Astrocyte (in vitro differentiated cells and primary cell): ENCODE measurements at regions not wholly inside any gene's neighbourhood (a gene's known extent, or its start where the extent isn't known, plus 50 kb on each side); places are given as distances from the start of the nearest gene placed in this dataset.

Source experiments
- DNase-seq: peaks from one replicate; pipeline ENCODE4 v3.0.0-alpha.2; 2010; ENCODE audit warnings: low read depth
- FAIRE-seq: peaks from 2 replicates; lab custom pipeline; 2011; peaks lifted over from hg19 to GRCh38; lab: Jason Lieb, UNC
- H2AFZ ChIP-seq: 2 replicates; pipeline ENCODE4 v1.6.0; 2012; ENCODE audit warnings: low read depth, low read length, inconsistent platforms
- H3K27ac ChIP-seq: 2 replicates; pipeline ENCODE4 v1.5.1; 2011; ENCODE audit warnings: low read depth, low read length, inconsistent platforms
- H3K27me3 ChIP-seq: 2 replicates; pipeline ENCODE4 v1.6.0; 2011; ENCODE audit warnings: low read length, inconsistent platforms; ENCODE audit not compliant: insufficient read depth
- H3K36me3 ChIP-seq: 2 replicates; pipeline ENCODE4 v1.5.1; 2011; ENCODE audit warnings: low read length, inconsistent platforms; ENCODE audit not compliant: insufficient read depth
- H3K4me1 ChIP-seq: 2 replicates; pipeline ENCODE4 v1.5.1; 2011; ENCODE audit warnings: low read length, inconsistent platforms; ENCODE audit not compliant: insufficient read depth
- H3K4me2 ChIP-seq: 2 replicates; pipeline ENCODE4 v1.6.0; 2012; ENCODE audit warnings: low read length, inconsistent platforms
- H3K4me3 ChIP-seq: 2 replicates; pipeline ENCODE4 v1.5.1; 2011; ENCODE audit warnings: low read depth, mild to moderate bottlenecking, low read length, inconsistent platforms; ENCODE audit not compliant: insufficient read depth
- H3K79me2 ChIP-seq: 2 replicates; pipeline ENCODE4 v1.6.0; 2012; ENCODE audit warnings: mild to moderate bottlenecking, low read length, inconsistent platforms; ENCODE audit not compliant: insufficient read depth
- H3K9ac ChIP-seq: 2 replicates; pipeline ENCODE4 v1.6.0; 2012; ENCODE audit warnings: mild to moderate bottlenecking, low read length, inconsistent platforms
- H3K9me3 ChIP-seq: 2 replicates; pipeline ENCODE4 v1.5.1; 2012; ENCODE audit warnings: low read depth, mild to moderate bottlenecking, low read length, inconsistent platforms; ENCODE audit not compliant: insufficient read depth
- H4K20me1 ChIP-seq: 2 replicates; pipeline ENCODE4 v1.6.0; 2012; ENCODE audit warnings: low read length, inconsistent platforms; ENCODE audit not compliant: insufficient read depth
- H3K27ac Mint-ChIP-seq: one replicate; pipeline ENCODE4 v1.8.0; 2021; ENCODE audit warnings: mild to moderate bottlenecking, mixed read lengths; ENCODE audit not compliant: unreplicated experiment
- H3K27me3 Mint-ChIP-seq: one replicate; pipeline ENCODE4 v1.8.0; 2021; ENCODE audit warnings: low read depth, mixed read lengths; ENCODE audit not compliant: unreplicated experiment
- H3K36me3 Mint-ChIP-seq: one replicate; pipeline ENCODE4 v1.8.0; 2021; ENCODE audit warnings: low read depth, mixed read lengths; ENCODE audit not compliant: unreplicated experiment
- H3K4me1 Mint-ChIP-seq: one replicate; pipeline ENCODE4 v1.8.0; 2021; ENCODE audit warnings: low read depth, mixed read lengths; ENCODE audit not compliant: unreplicated experiment
- H3K4me3 Mint-ChIP-seq: one replicate; pipeline ENCODE4 v1.8.0; 2021; ENCODE audit warnings: mild to moderate bottlenecking, moderate library complexity, mixed read lengths; ENCODE audit not compliant: unreplicated experiment
- H3K9me3 Mint-ChIP-seq: one replicate; pipeline ENCODE4 v1.8.0; 2021; ENCODE audit warnings: mild to moderate bottlenecking, mixed read lengths; ENCODE audit not compliant: unreplicated experiment
- CTCF ChIP-seq: IDR thresholded peaks from 2 replicates; pipeline ENCODE4 v1.5.1; 2011; ENCODE audit warnings: low read depth, mild to moderate bottlenecking, inconsistent platforms, low read length, moderate library complexity; ENCODE audit not compliant: insufficient read depth
- EZH2 ChIP-seq: IDR thresholded peaks from 2 replicates; pipeline ENCODE4 v1.6.1; 2012; ENCODE audit warnings: mild to moderate bottlenecking, low read length, inconsistent platforms; ENCODE audit not compliant: insufficient read depth

GRCh38 chr14:58961045-58961731, 227.3 kb upstream of the DAAM1 start:
- H3K9me3 ChIP-seq, result no peaks in the 10 kb centered on the region
- FAIRE-seq, result no peak
- H3K79me2 ChIP-seq, result no peaks in the 10 kb centered on the region
- DNase-seq, result no peak
- H3K36me3 ChIP-seq, result no peaks in the 10 kb centered on the region
- no peak overlapping the region for H3K27ac ChIP-seq
- H3K27me3 ChIP-seq, result no peaks in the 10 kb centered on the region
- H4K20me1 ChIP-seq, result no peaks in the 10 kb centered on the region
- Mint-ChIP-seq H3K4me1 (peaks cover 6% of the 10 kb centered on the region), H3K36me3 (no peaks in the 10 kb centered on the region), H3K27me3 (no peaks in the 10 kb centered on the region), H3K9me3 (peaks cover 2% of the 10 kb centered on the region), H3K27ac (no peak overlapping the region), H3K4me3 (no peak overlapping the region)
- H3K4me2 ChIP-seq, result no peak overlapping the region
- no peak overlapping the region for H2AFZ ChIP-seq
- no peak overlapping the region for H3K4me3 ChIP-seq
- H3K4me1 ChIP-seq, result peaks cover 4% of the 10 kb centered on the region
- no peak for TF ChIP-seq EZH2
- no peak for TF ChIP-seq CTCF
- H3K9ac ChIP-seq, result no peak overlapping the region

- H3K4me2 ChIP-seq, result no peak overlapping the region
- FAIRE-seq (no peak), DNase-seq (no peak)
- Mint-ChIP-seq H3K9me3 (peaks cover 2% of the 10 kb centered on the region), H3K36me3 (no peaks in the 10 kb centered on the region), H3K27ac (no peak overlapping the region), H3K4me1 (no peaks in the 10 kb centered on the region), H3K4me3 (no peak overlapping the region), H3K27me3 (no peaks in the 10 kb centered on the region)
- TF ChIP-seq EZH2 (no peak), CTCF (no peak)
- no peaks in the 10 kb centered on the region for H3K27me3 ChIP-seq
- peaks cover 3% of the 10 kb centered on the region for H3K9me3 ChIP-seq
- H3K79me2 ChIP-seq, result no peaks in the 10 kb centered on the region
- no peaks in the 10 kb centered on the region for H3K4me1 ChIP-seq
- no peak overlapping the region for H3K27ac ChIP-seq
- H3K9ac ChIP-seq, result no peak overlapping the region
- H2AFZ ChIP-seq, result no peak overlapping the region
- no peaks in the 10 kb centered on the region for H4K20me1 ChIP-seq
- H3K36me3 ChIP-seq, result no peaks in the 10 kb centered on the region
- H3K4me3 ChIP-seq, result no peak overlapping the region
Observed at GRCh38 chr14:58963873-58964597, 224.4 kb upstream of the DAAM1 start.

- Histone ChIP-seq H3K4me3 (no peak overlapping the region), H3K4me1 (no peaks in the 10 kb centered on the region), H3K79me2 (no peaks in the 10 kb centered on the region), H3K27me3 (no peaks in the 10 kb centered on the region), H3K9me3 (peaks cover 3% of the 10 kb centered on the region), H3K9ac (no peak overlapping the region), H3K4me2 (no peak overlapping the region), H3K27ac (no peak overlapping the region), H4K20me1 (no peaks in the 10 kb centered on the region), H2AFZ (no peak overlapping the region), H3K36me3 (no peaks in the 10 kb centered on the region)
- H3K4me1 Mint-ChIP-seq, result no peaks in the 10 kb centered on the region
- no peaks in the 10 kb centered on the region for H3K36me3 Mint-ChIP-seq
- DNase-seq (no peak), FAIRE-seq (no peak)
- H3K27me3 Mint-ChIP-seq, result no peaks in the 10 kb centered on the region
- TF ChIP-seq CTCF, result no peak
- TF ChIP-seq EZH2, result no peak
- no peak overlapping the region for H3K4me3 Mint-ChIP-seq
- H3K27ac Mint-ChIP-seq, result no peak overlapping the region
- H3K9me3 Mint-ChIP-seq, result peaks cover 2% of the 10 kb centered on the region
Observed at GRCh38 chr14:58964598-58964928, 223.9 kb upstream of the DAAM1 start.
